DMS53 treated with DMSO at 0.1 percent for 48 hours (cell line): ENCODE measurements at regions not wholly inside any gene's neighbourhood (a gene's known extent, or its start where the extent isn't known, plus 50 kb on each side); places are given as distances from the start of the nearest gene placed in this dataset.
"Not testable (repeated sequence)": the region's sequence is repeated elsewhere in the genome, so short reads cannot be mapped to it uniquely, and the experiment has no call there.

ENCODE experiments used
- DNase-seq: peaks from one replicate; lab custom pipeline; 2025; ENCODE audit not compliant: unreplicated experiment; lab: John Stamatoyannopoulos, UW

DNA sequence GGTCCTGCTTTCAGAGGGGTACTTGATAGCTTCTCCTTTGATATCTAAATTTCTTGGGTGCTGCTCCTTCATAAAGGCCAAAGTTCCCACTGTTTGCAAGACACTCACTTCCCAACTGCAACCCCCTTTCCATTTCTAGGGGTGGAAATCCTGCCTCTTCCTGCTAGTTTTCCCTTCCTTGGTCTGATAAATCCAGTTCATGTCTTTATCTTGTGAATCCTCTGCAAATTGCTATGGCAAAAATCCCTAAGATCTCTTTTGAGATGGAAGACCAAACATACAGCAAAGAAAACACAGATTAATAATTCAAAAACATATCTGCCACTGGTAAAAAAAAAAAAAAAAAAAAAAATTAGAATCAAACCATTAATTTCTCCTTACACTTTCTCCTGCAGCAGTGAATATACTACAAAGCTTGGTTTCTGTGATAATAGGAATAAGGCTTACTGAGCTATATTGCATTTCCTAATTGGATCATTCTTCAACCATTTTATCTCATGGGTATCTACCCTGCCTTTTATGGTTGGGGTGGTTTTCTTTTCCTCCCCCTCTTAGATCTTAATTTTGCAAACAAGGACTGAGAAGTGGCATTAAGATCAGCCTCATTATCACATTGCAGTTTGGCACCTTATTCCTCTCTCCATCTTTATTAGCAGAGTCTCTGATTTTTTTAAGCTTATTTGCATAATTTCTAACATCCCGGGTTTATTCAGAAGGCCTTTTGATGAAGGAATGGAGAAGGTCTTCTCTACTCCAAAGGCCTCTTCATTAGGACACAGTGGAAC lies 439.1 kb downstream of the XYLT1 start:
- no peak for DNase-seq

DNA sequence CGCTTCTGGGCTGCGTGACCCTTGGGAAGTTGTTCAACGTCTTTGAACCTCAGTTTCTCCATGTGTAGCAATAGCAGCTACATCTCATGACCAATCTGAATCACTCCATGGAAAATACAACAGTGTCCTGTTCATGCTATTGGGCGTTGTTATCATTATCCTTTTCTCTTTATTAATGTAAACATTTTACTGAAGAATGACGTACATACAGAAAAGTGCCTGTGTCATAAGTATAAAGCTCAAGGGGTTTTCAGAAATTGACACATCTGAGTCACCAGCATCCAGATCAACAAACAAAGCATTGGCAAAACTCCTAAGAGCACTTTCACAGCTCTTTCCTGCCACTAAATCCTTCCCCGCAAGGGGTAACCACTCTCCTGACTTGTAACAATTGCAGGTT lies 438.4 kb downstream of the XYLT1 start:
- DNase-seq, result peak; percentile 3

DNA sequence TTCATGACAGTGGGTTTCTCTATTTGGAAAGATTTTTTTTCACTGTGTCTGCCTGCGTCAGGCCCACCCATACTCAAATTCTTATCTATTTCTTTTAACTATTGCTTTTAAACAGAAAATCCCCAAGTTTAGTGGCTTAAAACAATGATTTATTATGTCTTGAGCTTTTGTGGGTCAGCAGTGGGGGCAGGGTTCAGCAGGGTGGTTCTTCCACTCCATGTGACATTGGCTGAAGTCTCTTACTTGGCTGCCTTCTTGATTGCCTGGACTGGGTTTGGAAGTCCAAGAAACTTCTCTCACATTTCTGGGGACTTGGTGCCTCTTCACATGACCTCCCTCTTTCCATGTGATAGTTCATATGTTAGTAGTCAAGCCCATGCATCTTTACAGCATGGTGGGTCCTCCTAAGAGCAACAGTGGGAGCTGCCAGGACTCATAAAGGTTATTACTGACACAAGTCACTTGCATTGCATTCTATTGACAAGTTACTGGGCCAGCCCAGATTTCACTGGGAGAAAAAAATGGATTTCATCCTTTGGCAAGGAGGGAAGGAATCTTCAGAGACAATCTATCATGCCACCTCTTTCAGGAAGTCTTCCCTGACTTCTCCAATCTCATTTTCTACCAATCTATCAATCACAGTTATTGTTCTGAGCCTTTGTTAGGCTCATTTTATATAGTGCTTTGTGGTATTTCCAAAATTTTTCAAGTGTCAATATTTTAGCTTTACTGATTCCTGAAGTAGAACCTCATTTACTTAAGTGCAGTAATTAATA lies 436.1 kb downstream of the XYLT1 start:
- DNase-seq, result no peak

DNA sequence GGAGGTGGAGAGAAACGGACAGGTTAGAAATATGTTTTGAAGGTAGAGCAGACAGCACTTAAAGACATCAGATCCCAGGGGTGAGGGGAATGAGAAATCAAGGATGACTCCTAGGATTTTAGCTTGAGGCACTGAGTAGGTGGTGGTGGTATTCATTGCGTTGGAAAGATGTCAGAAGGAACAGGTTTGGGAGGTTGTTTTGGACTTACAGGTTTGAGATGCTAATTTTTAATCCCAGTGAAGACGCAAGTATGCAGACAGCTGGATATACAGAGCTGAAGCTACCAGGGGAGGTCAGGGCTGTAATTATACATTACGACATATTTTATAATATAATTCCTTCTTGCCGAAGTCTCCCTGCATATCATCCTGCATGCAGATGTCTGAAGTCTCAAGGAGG lies 433.3 kb downstream of the XYLT1 start:
- DNase-seq, result no peak

DNA sequence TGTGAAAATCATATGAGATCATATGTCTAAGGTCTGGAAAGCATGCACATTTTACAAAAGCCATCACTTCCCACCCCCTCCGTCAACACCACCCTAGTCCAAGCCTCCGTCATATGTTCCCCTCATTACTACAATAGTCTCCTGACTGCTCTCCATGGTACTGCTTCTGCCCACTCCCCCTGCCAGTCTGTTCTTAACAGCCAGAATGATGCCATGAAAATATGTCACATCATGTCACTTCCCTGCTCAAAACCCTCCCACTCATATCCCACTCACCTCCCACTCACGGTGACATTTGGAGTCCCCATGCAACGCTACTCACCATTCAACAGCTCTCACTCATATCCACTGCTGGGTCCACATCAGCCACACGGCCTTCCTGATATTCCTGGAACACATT lies 432.3 kb downstream of the XYLT1 start:
- DNase-seq, result no peak

DNA sequence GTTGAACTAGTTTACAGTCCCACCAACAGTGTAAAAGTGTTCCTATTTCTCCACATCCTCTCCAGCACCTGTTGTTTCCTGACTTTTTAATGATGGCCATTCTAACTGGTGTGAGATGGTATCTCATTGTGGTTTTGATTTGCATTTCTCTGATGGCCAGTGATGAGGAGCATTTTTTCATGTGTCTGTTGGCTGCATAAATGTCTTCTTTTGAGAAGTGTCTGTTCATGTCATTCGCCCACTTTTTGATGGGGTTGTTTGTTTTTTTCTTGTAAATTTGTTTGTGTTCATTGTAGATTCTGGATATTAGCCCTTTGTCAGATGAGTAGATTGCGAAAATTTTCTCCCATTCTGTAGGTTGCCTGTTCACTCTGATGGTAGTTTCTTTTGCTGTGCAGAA lies 421.7 kb downstream of the XYLT1 start:
- not testable (repeated sequence) for DNase-seq

DNA sequence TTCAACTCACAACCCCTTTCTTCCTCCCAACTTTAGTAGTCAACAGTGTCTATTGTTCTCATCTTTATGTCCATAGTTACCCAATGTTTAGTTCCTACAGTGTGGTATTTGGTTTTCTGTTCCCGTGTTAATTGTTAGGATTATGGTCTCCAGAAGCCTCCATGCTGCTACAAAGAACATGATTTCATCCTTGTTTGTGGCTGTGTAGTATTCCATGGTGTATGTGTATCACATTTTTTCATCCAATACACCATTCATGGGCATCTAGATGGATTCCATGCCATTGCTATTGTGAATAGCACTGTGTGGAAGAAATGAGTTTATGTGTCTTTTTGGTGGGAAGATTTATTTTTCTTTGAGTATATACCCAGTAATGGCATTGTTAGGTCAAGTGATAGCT lies 420.3 kb downstream of the XYLT1 start:
- DNase-seq, result no peak
